ENCODE measurements at regions not wholly inside any gene's neighbourhood (a gene's known extent, or its start where the extent isn't known, plus 50 kb on each side); places are given as distances from the start of the nearest gene placed in this dataset.

GRCh38 chr17:77501751-77502625 is 361.2 kb downstream of the SEC14L1 start:
- DNase-seq (ENCODE audit: low read depth): no peak

- DNase-seq (ENCODE audit: low read depth): no peak
These were observed 362.0 kb downstream of the SEC14L1 start for GRCh38 chr17:77502626-77503292.

- DNase-seq (ENCODE audit: low read depth): no peak
These were observed 362.5 kb downstream of the SEC14L1 start for GRCh38 chr17:77503293-77503655.

DNA sequence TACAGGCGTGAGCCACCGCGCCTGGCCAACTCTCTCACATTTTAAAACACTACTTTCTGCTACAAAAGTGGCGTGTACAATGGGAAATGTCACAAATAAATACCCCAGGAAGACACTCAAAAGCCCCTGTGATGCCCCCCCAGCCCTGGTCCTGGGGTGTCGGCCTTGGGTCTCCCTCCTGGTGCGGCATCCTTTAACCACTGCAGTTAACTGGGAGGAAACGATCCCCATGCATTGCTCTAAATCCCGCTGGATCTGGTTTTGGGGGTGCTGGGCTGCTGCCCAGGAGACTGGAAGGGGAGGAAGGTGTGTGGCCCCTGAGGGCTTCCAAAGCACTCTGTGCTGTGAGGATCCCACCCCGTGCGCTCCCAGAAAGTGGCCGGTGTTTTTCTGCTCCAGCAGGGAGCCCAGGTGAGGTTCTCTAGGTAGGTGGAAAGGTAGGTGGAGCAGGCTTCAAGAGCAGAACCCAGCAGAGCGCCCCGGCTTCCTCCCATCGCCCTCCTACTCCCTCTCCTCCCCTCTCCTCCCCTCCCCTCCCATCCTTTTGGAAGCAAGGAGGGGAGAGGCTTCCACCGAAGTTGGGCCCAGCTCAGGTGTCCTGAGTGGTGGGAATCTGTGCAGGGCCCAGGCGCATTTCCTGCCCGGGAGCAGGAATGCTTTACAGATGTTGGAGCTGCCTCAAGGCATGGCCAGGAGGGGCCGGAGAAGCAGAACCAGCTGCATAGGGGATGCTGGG is 363.3 kb downstream of the SEC14L1 start:
- no peak for DNase-seq (ENCODE audit: low read depth)

DNA sequence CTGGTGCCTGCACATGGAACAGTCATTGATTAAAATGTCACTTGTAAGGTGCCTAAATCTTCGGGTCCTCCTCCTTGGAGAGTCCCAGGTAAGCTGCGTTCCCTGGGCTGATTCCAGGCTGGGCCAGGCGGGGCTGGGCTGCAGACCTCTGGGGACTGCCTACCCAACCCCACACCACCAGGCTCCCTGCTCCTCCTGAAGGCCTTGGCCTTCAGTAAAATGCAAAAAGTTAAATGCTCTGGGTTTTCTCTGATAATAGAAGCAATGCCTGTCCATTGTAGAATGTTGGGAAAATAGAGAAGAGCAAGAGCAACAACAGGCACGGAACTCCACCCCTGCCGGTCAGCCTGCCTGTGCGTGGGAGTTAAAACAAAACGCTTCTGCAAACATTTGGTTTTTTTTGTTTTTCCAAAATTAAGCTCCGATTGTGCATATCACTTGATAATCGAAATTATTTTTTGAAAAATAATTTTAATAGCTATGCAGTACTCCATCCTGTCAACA is 363.9 kb downstream of the SEC14L1 start:
- no peak for DNase-seq (ENCODE audit: low read depth)

DNA sequence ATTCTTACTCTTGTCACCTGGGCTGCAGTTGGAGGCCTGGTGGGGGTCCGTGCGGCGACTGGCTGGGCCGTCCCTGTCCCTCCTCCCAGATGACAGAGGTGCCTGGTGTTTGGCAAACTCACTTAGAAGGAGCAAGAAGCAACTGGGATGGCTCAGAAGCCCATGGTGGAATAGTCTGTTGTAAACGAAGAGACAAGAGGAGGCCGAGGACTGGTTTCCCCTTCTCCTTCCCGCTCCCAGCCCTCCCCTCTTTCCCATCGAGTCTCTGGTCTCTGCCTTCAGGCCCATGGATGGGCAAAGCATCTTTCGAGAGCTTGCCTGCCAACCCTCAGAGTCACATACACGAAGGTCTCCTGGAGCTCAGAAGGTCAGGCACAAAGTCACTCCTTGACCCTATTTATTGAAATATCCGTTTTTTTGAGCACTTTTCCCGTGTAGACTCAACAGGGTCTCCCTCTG is 364.4 kb downstream of the SEC14L1 start:
- no peak for DNase-seq (ENCODE audit: low read depth)

DNA sequence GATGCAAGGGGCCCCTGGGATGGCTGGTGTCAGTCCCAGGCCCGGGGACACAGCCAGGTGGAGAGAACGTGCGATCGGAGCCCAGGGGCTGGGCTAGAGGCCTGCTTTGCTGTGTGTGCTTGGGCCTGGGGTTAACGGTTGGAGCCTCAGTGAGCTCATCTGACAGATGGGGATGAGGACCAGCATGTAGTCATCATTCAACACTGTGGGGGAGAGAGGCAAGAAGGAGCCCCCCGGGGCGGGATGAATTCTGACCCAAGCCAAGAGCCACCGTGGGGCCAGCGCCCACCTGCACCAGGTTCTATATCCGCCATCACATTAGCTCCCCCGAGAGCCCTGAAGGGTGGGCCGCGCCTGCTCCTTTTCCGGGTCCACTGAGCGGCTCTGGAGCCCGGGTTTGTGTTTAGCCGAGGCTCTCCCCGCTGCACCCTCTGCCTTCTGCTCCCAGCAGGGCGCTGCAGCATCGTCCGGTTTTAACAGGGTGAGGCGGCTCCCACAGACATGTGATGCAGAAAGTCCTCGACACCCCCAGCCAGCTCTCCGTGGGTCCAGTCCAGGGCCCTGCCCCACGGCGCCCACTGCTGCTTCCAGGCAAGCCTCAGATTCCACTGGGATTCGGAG is 365.7 kb downstream of the SEC14L1 start:
- DNase-seq (ENCODE audit: low read depth): no peak

DNA sequence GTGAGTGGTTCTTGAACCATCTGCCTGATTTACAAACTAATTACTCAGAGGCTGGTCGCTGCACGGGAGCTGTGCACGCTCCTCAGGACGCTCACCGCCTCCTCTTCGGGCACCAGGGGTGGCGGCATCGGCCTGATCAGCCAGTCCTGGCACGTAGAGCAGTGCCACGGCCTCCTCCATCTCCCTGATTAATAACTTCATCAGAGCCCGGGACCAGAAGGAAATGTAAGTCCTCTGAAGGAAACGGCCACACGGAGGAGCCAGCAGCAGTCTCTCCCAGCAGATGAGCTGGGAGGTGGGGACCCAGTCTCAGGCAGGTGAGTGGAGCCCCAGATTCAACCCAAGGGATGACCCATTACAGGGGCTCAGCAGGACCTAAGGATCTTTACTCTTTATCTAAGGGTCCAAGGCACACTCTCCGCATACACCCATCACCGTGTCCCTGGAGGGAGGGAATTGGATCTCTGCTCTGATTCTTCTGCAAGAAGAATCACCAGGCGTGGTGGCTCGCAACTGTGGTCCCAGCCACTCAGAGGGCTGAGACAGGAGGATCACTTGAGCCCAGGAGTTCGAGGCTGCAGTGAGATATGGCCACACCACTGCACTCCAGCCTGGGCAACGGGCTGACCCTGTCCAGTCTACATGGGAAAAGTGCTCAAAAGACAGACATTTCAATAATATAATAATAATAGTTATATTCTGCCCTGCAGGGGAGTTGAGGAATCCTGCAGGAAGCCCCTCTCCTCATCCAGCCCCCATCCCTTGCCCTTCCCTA is 366.5 kb downstream of the SEC14L1 start:
- no peak for DNase-seq (ENCODE audit: low read depth)

GRCh38 chr17:77508047-77508715 is 367.4 kb downstream of the SEC14L1 start:
- no peak for DNase-seq (ENCODE audit: low read depth)

DNA sequence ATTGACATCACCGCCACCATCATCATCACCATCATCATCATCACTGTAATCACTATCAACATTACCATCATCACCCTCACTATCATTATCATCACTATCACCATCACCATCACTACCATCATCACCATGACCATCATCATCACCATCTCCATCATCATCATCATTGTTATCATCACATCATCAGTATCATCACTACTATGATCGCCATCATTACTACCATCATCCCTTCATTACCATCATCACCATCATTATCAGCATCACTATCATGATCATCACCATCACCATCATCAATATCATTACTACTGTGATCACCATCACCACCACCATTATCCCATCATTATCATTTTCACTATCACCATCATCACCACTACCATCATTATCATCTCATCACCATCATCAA is 368.3 kb downstream of the SEC14L1 start:
- DNase-seq (ENCODE audit: low read depth): no peak

DNA sequence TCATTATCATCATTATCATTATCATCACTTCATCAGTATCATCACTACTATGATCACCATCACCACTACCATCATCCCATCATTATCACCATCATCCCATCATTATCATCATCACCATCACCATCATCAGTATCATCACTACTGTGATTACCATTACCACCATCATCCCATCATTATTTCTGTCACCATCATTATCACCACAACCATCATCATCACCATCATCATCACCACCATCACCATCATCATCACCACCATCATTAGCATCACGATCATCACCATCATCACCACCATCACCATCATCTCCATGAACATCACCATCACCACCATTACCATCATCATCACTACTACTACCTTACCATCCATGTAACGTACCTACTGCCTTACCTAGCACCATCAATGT is 368.8 kb downstream of the SEC14L1 start:
- no peak for DNase-seq (ENCODE audit: low read depth)

GRCh38 chr17:77510133-77510796 is 369.5 kb downstream of the SEC14L1 start:
- no peak for DNase-seq (ENCODE audit: low read depth)

- DNase-seq (ENCODE audit: low read depth): no peak
These were observed 370.8 kb downstream of the SEC14L1 start for GRCh38 chr17:77511514-77512061.

DNA sequence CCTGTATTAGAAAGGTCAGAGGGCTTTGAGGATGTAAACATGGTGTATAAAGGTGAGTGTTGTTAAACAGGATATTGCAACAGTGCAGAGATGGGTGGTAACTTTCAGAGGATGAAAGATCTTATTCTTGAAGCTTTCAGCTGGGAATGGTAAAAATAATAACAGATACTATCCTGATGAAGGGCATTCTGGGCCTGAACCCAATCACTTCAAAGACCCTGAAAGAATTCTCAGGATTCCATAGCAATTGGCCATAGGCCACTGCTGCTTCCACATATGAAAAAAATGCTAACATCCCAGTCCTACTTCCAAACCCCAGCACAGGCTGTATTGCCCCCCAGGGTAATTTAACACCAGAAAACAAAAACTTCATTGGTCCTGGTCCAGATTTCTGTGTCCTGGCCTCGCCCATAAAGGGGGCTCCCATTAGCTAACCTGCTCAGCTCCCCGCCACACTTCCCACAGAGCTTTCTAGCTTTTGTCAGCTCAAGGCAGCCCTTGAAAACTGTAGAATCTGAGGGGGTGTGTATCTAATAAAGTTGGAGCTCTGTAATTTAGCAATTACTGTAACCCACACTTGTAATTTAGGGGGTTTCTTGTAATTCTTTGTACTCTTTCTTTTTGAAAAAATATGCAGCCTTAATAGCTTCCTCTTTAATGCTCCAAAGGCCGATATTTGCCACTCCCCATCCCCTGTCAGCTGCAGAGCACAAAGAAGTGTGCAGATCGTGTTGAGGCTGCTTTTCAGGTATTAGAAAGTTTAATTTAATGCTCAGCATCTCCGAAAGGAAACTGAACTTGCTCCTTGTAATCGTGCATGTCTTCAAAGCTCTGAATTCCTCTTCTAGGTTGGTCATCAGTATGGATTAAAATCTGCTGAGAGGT is 371.5 kb downstream of the SEC14L1 start:
- DNase-seq (ENCODE audit: low read depth): no peak

- DNase-seq (ENCODE audit: low read depth): no peak
These were observed 372.3 kb downstream of the SEC14L1 start for GRCh38 chr17:77513045-77513444.

GRCh38 chr17:77515227-77515626 is 374.5 kb downstream of the SEC14L1 start:
- DNase-seq (ENCODE audit: low read depth): no peak

GRCh38 chr17:77516902-77517301 is 376.1 kb downstream of the SEC14L1 start:
- peak; percentile 10 for DNase-seq (ENCODE audit: low read depth)

DNA sequence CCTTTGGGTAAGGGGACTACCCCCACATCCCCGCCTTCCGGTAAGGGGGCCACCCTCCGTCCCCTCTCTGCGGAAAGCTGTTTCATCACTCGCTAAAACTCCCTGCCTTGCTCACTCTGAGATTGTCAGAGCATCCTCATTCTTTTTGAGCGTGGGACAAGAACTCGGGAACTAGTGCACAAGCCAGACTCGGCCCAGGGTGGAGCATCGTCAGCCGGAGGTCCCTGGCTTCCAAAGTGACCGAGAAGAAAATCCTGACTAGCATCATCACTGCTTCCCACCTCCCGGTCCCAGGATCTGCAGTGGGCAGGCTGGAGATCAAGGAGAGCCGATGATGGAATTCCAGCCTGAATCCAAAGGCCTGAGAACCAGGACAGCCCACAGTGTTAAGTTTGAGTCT is 380.3 kb downstream of the SEC14L1 start:
- no peak for DNase-seq (ENCODE audit: low read depth)

DNA sequence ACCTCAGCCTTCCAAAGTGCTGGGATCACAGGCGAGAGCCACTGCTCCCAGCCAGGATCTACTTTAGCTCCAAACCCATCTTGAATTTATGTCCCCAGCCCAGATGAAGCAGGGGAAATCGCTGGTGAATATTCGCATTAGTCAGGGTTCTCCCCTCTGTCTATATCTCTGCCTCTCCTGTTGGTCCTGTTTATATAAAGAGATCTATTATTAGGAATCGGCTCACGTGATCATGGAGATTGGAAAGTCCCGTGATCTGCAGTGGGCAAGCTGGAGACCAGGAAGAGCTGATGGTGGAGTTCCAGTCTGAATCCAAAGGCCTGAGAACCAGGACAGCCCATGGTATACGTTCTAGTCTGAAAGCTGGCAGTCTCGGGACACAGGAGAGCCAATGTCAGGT is 382.8 kb downstream of the SEC14L1 start:
- DNase-seq (ENCODE audit: low read depth): no peak

Measured in GM04504 (cell line).